ENCODE measurements at regions not wholly inside any gene's neighbourhood (a gene's known extent, or its start where the extent isn't known, plus 50 kb on each side); places are given as distances from the start of the nearest gene placed in this dataset.
"Not testable (repeated sequence)": the region's sequence is repeated elsewhere in the genome, so short reads cannot be mapped to it uniquely, and the experiment has no call there.

DNA sequence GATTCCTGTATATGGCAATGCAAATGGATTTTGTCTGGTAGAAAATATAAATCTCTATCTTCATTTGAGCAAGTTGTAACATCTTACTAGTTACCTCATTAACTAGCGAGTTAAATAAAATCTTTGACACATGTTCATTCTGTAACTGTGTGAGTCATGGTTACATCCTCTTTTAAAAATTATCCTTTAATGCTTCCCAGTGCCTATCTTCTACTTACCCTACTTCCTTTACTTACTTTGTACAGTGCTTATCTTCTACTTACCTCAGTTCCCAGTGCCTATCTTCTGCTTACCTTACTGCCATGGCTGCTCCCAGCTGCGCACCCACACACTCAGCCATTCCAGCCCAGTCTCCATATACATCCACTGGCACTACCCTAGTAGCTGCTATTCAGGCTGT lies 71.9 kb upstream of the GOLGA8B start:
- no peaks in the 10 kb centered on the region for H3K36me3 ChIP-seq (replicated peaks in 1 of 2)
- H3K27ac ChIP-seq = no peak overlapping the region
- H3K4me1 ChIP-seq (replicated peaks in 1 of 2) = no peaks in the 10 kb centered on the region
- WGBS, 4 donors = 76 to 85% (median 79%) methylated on average over 2 of the region's 2 CpGs
- H3K4me3 ChIP-seq = no peak overlapping the region
- DNase-seq = no peak
- intact Hi-C loops (cut with DNase I) = no loop called here
- H3K9me3 ChIP-seq (replicated peaks in 1 of 3) = no peaks in the 10 kb centered on the region
- H3K27me3 ChIP-seq = no peaks in the 10 kb centered on the region
- TF ChIP-seq POLR2A (IDR thresholded peaks at IDR 0.05) (no peak), CTCF (IDR thresholded peaks at IDR 0.05) (no peak)

DNA sequence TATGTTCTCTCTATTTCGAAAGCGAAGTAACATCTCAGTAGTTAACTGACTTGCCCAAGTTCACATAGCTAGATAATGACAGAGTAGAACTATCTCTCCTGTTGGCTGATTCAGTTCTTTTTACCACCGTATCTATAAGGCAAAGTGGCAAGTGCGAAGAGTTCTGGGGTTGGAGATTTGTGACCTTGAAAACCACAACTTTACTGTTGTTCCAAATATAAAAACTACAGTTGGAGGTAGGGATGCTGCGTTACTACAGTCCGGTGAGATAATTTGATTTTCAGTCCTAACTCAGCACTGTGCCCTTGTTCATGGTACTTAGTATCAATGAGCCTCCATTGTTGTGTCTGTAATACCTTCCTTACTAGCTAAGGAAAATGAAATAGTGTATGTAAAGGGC lies 71.2 kb upstream of the GOLGA8B start:
- H3K4me3 ChIP-seq = no peak overlapping the region
- TF ChIP-seq CTCF (IDR thresholded peaks at IDR 0.05) (no peak), POLR2A (IDR thresholded peaks at IDR 0.05) (no peak)
- 85 to 89% (median 87%) methylated on average over 6 of the region's 6 CpGs for WGBS, 4 donors
- no peaks in the 10 kb centered on the region for H3K36me3 ChIP-seq (replicated peaks in 1 of 2)
- no peak overlapping the region for H3K27ac ChIP-seq
- intact Hi-C loops (cut with DNase I) = no loop called here
- no peaks in the 10 kb centered on the region for H3K27me3 ChIP-seq
- no peaks in the 10 kb centered on the region for H3K9me3 ChIP-seq (replicated peaks in 1 of 3)
- DNase-seq = no peak
- no peaks in the 10 kb centered on the region for H3K4me1 ChIP-seq (replicated peaks in 1 of 2)

GRCh38 chr15:34653992-34654391 lies 70.5 kb upstream of the GOLGA8B start:
- 59 to 71% (median 68%) methylated on average over 3 of the region's 3 CpGs for WGBS, 4 donors

DNA sequence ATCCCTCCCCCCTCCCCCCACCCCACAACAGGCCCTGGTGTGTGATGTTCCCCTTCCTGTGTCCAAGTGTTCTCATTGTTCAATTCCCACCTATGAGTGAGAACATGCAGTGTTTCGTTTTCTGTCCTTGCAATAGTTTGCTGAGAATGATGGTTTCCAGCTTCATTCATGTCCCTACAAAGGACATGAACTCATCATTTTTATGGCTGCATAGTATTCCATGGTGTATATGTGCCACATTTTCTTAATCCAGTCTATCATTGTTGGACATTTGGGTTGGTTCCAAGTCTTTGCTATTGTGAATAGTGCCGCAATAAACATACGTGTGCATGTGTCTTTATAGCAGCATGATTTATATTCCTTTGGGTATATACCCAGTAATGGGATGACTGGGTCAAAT lies 69.9 kb upstream of the GOLGA8B start:
- WGBS, 4 donors = 70 to 94% (median 85%) methylated on average over 1 to 3 of the region's 3 CpGs
- DNase-seq; H3K36me3 ChIP-seq (replicated peaks in 1 of 2); H3K27ac ChIP-seq; intact Hi-C loops (cut with DNase I); H3K27me3 ChIP-seq; H3K4me3 ChIP-seq; H3K9me3 ChIP-seq (replicated peaks in 1 of 3); H3K4me1 ChIP-seq (replicated peaks in 1 of 2): not testable (repeated sequence)

More at GRCh38 chr15:34653992-34654391, 70.5 kb upstream of the GOLGA8B start:
- no peak for DNase-seq
- intact Hi-C loops (cut with DNase I) = no loop called here
- Histone ChIP-seq H3K27me3 (no peaks in the 10 kb centered on the region), H3K4me1 (replicated peaks in 1 of 2) (no peaks in the 10 kb centered on the region), H3K27ac (no peak overlapping the region), H3K4me3 (no peak overlapping the region), H3K36me3 (replicated peaks in 1 of 2) (no peaks in the 10 kb centered on the region), H3K9me3 (replicated peaks in 1 of 3) (no peaks in the 10 kb centered on the region)
- TF ChIP-seq POLR2A (IDR thresholded peaks at IDR 0.05) (no peak), CTCF (IDR thresholded peaks at IDR 0.05) (no peak)

DNA sequence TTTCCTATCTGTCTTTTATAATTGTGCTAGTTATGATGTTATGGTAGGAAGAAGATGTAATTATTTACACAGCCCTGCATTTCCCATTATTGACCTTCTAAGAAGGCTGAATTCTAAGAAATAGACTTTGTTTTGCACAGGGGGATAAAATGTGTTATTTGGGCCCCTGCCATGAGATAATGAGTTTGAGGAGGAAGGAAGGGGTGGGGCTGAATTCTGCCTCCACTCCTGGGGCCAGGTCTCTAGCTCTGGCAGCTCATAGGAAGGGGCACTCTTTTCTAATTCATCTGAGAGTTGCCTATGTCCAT lies 69.2 kb upstream of the GOLGA8B start:
- Histone ChIP-seq H3K36me3 (replicated peaks in 1 of 2) (no peaks in the 10 kb centered on the region), H3K9me3 (replicated peaks in 1 of 3) (no peaks in the 10 kb centered on the region), H3K4me3 (no peak overlapping the region), H3K4me1 (replicated peaks in 1 of 2) (no peaks in the 10 kb centered on the region), H3K27ac (no peak overlapping the region), H3K27me3 (no peaks in the 10 kb centered on the region)
- no peak for DNase-seq
- TF ChIP-seq CTCF (IDR thresholded peaks at IDR 0.05) (no peak), POLR2A (IDR thresholded peaks at IDR 0.05) (no peak)
- intact Hi-C loops (cut with DNase I) = no loop called here

Data from adrenal gland (tissue), 9 donors.